GM19452 (cell line): ENCODE measurements at regions not wholly inside any gene's neighbourhood (a gene's known extent, or its start where the extent isn't known, plus 50 kb on each side); places are given as distances from the start of the nearest gene placed in this dataset.

ENCODE experiments used
- ATAC-seq: cut with Tn5 transposase; IDR thresholded peaks from one replicate; pipeline ENCODE4 v1.9.1; 2021; ENCODE audit not compliant: unreplicated experiment

GRCh38 chr2:211133766-211134165 is 577.4 kb downstream of the CPS1 start:
- ATAC-seq, result no peak

- ATAC-seq, result no peak
These were observed 582.2 kb downstream of the CPS1 start for GRCh38 chr2:211138551-211138950.

- ATAC-seq, result no peak
These were observed 585.2 kb downstream of the CPS1 start for GRCh38 chr2:211141646-211142045.

GRCh38 chr2:211144078-211144477 is 587.7 kb downstream of the CPS1 start:
- ATAC-seq, result no peak

GRCh38 chr2:211144974-211145665 is 588.7 kb downstream of the CPS1 start:
- ATAC-seq, result no peak

- ATAC-seq, result no peak
These were observed 593.3 kb downstream of the CPS1 start for GRCh38 chr2:211149731-211150130.

DNA sequence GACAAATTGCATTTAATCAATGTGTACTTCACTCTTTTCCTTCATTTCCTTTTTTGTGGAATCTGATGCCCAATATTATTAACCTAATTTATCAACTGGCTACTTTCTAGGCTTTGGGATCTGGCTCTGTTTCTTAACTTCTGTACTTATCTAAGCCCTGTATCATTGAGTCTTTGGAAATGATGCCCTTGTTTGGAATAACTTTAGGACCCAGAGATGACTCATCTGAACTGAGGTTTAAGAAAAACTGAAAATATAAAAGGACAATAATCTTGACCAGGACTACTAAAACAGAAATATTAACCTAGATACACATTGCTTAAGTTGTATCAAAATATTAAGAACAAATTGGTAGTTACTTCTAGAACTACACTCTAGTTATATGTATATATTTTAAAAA is 600.8 kb downstream of the CPS1 start:
- ATAC-seq, result no peak

DNA sequence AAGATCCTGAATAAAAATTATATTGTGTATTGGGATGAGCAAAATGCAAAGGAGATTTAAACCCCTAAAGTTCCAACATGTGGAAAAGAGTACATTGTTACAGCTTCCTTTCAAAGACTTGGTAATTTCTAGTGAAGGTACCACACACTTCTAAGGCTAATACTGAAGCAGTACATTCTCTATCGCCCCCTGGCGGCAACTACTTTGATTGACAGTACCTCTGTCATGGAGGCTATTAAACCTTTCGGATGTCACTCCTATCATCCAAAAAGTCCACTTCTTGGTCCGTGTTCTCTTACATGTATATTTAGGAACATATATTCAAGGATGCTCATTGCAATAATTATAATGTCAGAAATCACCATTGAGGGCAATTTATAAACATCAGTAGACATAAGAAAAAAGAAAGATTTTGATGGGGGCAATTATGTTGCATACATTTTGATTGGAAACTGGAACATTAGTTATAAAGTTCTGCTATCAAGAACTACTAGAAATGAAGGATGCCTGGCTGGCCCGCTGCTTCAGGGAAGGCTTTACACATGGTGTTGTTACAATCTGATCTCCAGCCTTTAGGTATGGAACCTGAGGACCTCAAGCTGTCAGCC is 601.6 kb downstream of the CPS1 start:
- ATAC-seq, result peak; percentile 99

DNA sequence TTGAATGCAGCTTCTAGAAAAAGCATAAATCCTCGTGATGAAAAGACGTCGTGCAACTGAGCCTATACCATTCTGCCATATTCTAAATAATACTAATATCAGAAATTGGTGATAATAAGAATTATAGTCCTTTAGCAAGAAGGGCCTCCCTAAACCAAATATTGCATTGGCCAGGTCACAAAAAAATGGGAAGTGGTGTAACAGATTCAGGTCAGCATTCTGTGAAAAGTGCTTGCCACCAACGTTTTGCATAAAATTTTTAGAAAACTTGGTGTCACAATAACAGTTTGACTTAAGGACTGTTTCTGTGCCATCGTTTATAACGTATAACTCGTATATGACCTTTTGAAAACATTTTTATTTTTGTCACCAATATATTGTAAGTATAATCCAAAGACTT is 603.6 kb downstream of the CPS1 start:
- ATAC-seq, result no peak

DNA sequence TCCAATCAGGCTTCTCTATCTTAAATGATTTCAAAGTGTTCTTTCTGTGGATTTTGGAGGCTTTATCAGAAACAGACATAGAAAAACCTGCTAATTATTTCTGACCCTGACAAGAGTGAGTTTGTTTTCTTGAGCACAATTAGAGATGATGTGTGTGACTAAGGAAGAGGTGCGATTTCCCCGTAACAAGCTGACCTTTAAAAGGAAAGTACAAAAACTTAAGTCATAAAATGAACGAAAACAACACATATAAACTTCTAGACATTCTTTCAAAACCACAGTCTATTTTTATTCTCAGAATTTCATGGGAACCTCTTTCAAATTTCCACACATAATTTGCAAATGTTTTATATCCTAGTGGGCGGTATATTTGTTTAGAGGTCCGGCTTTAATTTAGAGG is 604.8 kb downstream of the CPS1 start:
- no peak for ATAC-seq

DNA sequence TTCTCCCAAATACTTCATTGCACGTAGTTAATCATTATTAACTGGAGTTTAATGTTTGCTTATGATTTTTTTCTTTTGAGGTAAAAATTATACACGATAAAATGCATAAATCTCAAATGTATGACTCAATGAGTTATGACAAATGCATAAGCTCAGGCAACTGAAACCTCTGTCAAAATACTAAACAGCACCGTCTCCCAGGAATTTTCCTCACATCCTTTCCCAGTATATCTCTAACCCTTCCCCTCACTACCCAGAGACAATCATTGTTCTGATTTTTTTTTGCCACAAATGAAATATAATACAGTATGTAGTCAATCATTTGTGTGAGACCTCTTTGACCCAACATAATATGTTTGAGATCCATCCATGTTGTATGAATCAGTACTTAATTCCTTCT is 606.5 kb downstream of the CPS1 start:
- ATAC-seq, result no peak

DNA sequence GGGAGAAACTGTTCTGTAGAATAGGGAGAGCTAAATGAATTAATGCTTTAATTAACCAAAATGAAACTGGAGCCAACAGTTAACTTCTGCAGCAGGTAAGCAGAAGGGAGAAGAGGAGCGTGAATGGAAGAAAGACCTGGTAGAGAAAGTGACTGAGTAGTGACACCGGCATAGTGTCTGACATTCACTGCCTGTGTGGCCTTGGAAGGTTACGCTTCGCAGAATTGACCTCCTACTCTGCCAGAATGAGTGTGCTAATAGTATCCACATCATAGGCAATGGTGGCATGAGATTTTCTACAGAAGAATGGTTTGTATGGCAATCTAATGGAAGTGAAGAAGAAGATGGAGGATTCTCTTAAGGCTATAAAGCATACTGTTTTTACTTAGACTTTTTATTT is 614.4 kb downstream of the CPS1 start:
- no peak for ATAC-seq

- no peak for ATAC-seq
These were observed 617.6 kb downstream of the CPS1 start for GRCh38 chr2:211174021-211174420.

DNA sequence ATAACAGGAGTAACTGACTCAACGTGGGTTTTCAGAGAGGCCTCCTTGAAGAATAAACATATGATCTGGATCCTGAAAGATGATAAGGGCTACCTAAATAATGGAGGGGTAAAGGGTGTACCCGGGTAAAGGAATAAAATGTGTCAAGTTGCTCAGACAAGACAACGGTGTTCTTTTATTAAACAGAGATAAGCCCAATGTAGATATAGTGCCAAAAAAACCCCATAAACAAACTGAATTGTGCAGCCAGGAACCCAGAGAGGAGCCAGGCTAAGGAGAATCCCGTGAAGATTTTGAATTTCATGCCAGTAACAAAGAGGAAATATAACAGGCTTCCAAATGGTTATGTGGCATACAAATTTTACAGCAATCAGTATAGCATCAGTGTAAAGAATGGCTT is 618.2 kb downstream of the CPS1 start:
- no peak for ATAC-seq

DNA sequence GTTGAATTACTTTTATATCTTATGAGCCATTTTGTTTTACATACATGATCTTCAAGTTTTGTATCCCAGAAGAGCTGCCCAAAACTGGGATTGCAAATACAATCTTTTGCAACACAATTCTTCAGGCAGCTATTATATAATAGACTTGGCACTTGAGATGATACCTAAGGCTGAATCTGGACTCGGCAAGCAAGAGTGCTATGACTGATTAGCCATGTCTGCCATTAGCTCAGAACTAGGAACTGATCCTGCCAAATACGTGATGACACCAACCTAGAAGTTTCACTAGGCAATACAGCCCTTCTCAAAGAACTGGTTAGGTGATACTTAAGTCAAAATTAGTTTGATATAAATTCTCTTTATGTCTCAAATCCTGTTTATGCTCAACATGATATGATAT is 619.6 kb downstream of the CPS1 start:
- no peak for ATAC-seq

GRCh38 chr2:211176514-211177141 is 620.2 kb downstream of the CPS1 start:
- ATAC-seq, result no peak

DNA sequence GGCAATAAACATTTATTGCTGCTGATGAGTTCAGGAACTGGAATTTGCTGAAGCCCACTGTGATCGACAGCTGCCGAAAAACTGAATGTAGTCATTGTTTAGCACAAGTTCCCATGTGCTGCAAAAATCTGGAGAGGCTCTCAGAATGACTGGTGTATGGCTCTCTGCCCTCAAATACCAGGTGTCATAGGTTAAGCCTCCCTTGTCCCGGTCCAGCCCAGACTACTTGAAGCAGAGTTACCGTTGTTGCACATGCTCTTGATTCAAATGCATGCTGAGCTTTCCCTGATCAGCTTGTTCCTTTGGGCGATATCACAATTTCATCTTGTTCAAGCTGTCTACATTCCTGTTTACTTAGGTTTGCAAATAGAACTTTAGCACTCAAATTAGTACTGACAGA is 625.2 kb downstream of the CPS1 start:
- no peak for ATAC-seq

DNA sequence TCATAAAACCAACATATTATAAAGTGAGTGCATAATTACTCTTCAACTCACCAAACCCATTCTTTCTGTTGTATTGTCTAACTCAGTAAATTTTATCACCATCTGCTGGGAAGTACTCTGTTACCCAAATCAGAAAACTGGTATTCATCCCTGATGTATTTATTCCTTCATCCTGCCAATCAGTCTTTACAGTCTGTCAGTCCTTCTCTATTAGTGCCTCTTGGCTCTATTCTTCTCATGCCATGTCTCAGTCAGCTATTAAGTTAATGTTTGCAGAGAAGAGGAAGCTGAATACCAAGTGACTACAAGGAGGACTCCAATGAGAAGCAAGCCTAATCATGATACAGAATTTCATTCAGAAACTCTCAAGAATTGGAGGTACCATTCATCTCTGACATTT is 631.2 kb downstream of the CPS1 start:
- no peak for ATAC-seq

GRCh38 chr2:211203986-211204385 is 647.6 kb downstream of the CPS1 start:
- ATAC-seq, result peak; percentile 72

DNA sequence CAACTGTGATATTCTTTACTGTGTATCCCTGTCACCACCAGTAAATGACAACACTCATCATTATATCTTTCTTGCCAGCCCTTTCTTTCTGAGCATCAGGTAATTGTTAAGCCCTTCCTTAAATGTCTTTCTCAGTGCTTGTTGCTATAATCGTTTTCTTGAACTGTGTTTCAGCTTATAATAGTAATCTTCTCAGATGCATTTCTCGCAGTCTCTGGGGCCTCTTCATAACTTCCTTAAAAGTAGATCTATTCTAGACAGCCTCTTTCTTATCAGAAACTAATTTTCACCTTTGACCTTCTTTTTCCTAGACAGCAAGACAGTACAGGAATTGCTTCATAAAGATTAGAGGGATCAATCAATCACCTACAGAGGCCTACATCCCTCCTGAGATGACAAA is 648.1 kb downstream of the CPS1 start:
- ATAC-seq, result no peak

- no peak for ATAC-seq
These were observed 648.5 kb downstream of the CPS1 start for GRCh38 chr2:211204902-211205301.

- no peak for ATAC-seq
These were observed 649.0 kb downstream of the CPS1 start for GRCh38 chr2:211205358-211205757.

GRCh38 chr2:211205836-211206235 is 649.4 kb downstream of the CPS1 start:
- no peak for ATAC-seq
